ENCODE measurements at regions not wholly inside any gene's neighbourhood (a gene's known extent, or its start where the extent isn't known, plus 50 kb on each side); places are given as distances from the start of the nearest gene placed in this dataset.

DNA sequence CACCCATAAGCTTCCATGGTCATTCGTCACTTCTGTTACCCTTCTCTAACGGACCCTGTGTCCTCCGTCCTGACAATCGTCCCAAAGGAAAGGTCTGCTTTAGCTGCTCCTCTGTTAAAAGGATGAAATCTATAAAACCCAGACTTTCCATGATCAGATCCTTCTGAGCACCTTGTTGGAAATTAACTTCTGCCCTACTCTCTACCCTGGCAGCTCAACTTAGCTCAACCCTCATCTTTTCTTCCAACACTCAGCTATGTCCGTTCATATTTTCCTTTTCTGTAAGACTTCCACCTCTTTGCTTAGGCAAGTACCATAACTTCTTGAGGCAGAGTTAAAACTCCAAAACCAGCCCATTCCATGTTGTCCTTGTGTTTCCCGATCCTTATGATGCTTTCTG is 205.4 kb downstream of the SPATA31A6 start:
- TF ChIP-seq TBP (IDR thresholded peaks at IDR 0.05; ENCODE audit: low read depth, low read length) (no peak), GABPA (IDR thresholded peaks at IDR 0.05; ENCODE audit: borderline replicate concordance, insufficient read depth, low read length) (no peak), RFX5 (IDR thresholded peaks at IDR 0.05; ENCODE audit: borderline replicate concordance, low read depth, low read length) (no peak), CHD2 (IDR thresholded peaks at IDR 0.05; ENCODE audit: low read length) (no peak), POLR2A (IDR thresholded peaks at IDR 0.05; ENCODE audit: control extremely low read depth in 1 of 2, low read depth in 2 of 2, low read length in 2 of 2) (no peak), EZH2 (IDR thresholded peaks at IDR 0.05; ENCODE audit: low read depth, low read length, severe bottlenecking) (no peak), MAFK (IDR thresholded peaks at IDR 0.05; ENCODE audit: low read depth, low read length) (no peak)
- TF ChIP-seq, protein P1, sequence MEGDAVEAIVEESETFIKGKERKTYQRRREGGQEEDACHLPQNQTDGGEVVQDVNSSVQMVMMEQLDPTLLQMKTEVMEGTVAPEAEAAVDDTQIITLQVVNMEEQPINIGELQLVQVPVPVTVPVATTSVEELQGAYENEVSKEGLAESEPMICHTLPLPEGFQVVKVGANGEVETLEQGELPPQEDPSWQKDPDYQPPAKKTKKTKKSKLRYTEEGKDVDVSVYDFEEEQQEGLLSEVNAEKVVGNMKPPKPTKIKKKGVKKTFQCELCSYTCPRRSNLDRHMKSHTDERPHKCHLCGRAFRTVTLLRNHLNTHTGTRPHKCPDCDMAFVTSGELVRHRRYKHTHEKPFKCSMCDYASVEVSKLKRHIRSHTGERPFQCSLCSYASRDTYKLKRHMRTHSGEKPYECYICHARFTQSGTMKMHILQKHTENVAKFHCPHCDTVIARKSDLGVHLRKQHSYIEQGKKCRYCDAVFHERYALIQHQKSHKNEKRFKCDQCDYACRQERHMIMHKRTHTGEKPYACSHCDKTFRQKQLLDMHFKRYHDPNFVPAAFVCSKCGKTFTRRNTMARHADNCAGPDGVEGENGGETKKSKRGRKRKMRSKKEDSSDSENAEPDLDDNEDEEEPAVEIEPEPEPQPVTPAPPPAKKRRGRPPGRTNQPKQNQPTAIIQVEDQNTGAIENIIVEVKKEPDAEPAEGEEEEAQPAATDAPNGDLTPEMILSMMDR (IDR thresholded peaks at IDR 0.05; ENCODE audit: control extremely low read depth in 1 of 3, insufficient read depth in 1 of 3, low read depth in 1 of 3, low read length in 3 of 3), result no peak
